HG03139 (cell line): ENCODE measurements at regions not wholly inside any gene's neighbourhood (a gene's known extent, or its start where the extent isn't known, plus 50 kb on each side); places are given as distances from the start of the nearest gene placed in this dataset.

ENCODE experiments used
- ATAC-seq: cut with Tn5 transposase; IDR thresholded peaks from one replicate; pipeline ENCODE4 v1.9.1; 2021; ENCODE audit not compliant: unreplicated experiment

GRCh38 chr9:73446306-73446705, 294.6 kb downstream of the ANXA1 start:
- no peak for ATAC-seq

GRCh38 chr9:73451003-73451402, 299.3 kb downstream of the ANXA1 start:
- no peak for ATAC-seq

GRCh38 chr9:73459817-73460216, 308.2 kb downstream of the ANXA1 start:
- no peak for ATAC-seq

- ATAC-seq = no peak
These were observed 317.1 kb downstream of the ANXA1 start for GRCh38 chr9:73468716-73469115.

- ATAC-seq = no peak
These were observed 319.1 kb downstream of the ANXA1 start for GRCh38 chr9:73470766-73471165.

GRCh38 chr9:73474002-73474600, 322.4 kb downstream of the ANXA1 start:
- no peak for ATAC-seq

GRCh38 chr9:73474625-73475024, 323.0 kb downstream of the ANXA1 start:
- no peak for ATAC-seq

- no peak for ATAC-seq
These were observed 343.2 kb downstream of the ANXA1 start for GRCh38 chr9:73494894-73495293.

GRCh38 chr9:73497796-73498195, 346.1 kb downstream of the ANXA1 start:
- ATAC-seq = no peak

- ATAC-seq = no peak
These were observed 363.6 kb downstream of the ANXA1 start for GRCh38 chr9:73515216-73515615.

GRCh38 chr9:73523391-73523790, 371.7 kb downstream of the ANXA1 start:
- ATAC-seq = no peak

GRCh38 chr9:73525350-73525749, 373.7 kb downstream of the ANXA1 start:
- no peak for ATAC-seq

- ATAC-seq = no peak
These were observed 375.9 kb downstream of the ANXA1 start for GRCh38 chr9:73527521-73527920.

GRCh38 chr9:73528926-73529325, 377.3 kb downstream of the ANXA1 start:
- ATAC-seq = no peak

GRCh38 chr9:73529666-73530065, 378.0 kb downstream of the ANXA1 start:
- ATAC-seq = no peak

- ATAC-seq = no peak
These were observed 379.4 kb downstream of the ANXA1 start for GRCh38 chr9:73531051-73531532.

GRCh38 chr9:73531658-73532057, 380.0 kb downstream of the ANXA1 start:
- no peak for ATAC-seq

GRCh38 chr9:73532985-73533384, 381.3 kb downstream of the ANXA1 start:
- no peak for ATAC-seq

- no peak for ATAC-seq
These were observed 384.7 kb downstream of the ANXA1 start for GRCh38 chr9:73536403-73536802.

GRCh38 chr9:73537561-73537960, 385.9 kb downstream of the ANXA1 start:
- ATAC-seq = no peak

GRCh38 chr9:73539881-73540390, 388.3 kb downstream of the ANXA1 start:
- ATAC-seq = no peak

GRCh38 chr9:73541923-73542322, 390.3 kb downstream of the ANXA1 start:
- ATAC-seq = no peak

- no peak for ATAC-seq
These were observed 392.1 kb downstream of the ANXA1 start for GRCh38 chr9:73543727-73544126.
